KMS-11 (cell line): ENCODE measurements at regions not wholly inside any gene's neighbourhood (a gene's known extent, or its start where the extent isn't known, plus 50 kb on each side); places are given as distances from the start of the nearest gene placed in this dataset.
"Not testable (repeated sequence)": the region's sequence is repeated elsewhere in the genome, so short reads cannot be mapped to it uniquely, and the experiment has no call there.

Experiments used
- H2AFZ ChIP-seq: fragments of 200-600 bp; sonication (generic); 2 replicates; pipeline ENCODE4 v1.6.1; 2016; ENCODE audit warnings: antibody characterized with exemption, mixed run types, low read depth
- H3K27ac ChIP-seq: fragments of 200-600 bp; sonication (generic); 2 replicates; pipeline ENCODE4 v1.6.1; 2016; ENCODE audit warnings: mild to moderate bottlenecking, mixed run types
- H3K27me3 ChIP-seq: fragments of 200-600 bp; sonication (generic); 2 replicates; pipeline ENCODE4 v1.6.1; 2017; ENCODE audit warnings: mild to moderate bottlenecking, low read depth, mixed run types, moderate library complexity; ENCODE audit not compliant: insufficient read depth
- H3K36me3 ChIP-seq: fragments of 200-600 bp; sonication (generic); 2 replicates; pipeline ENCODE4 v1.6.1; 2017; ENCODE audit warnings: mild to moderate bottlenecking, mixed run types; ENCODE audit not compliant: insufficient read depth
- H3K4me1 ChIP-seq: fragments of 200-600 bp; sonication (generic); 2 replicates; pipeline ENCODE4 v1.6.1; 2016; ENCODE audit warnings: mild to moderate bottlenecking, low read depth, mixed run types; ENCODE audit not compliant: poor library complexity, severe bottlenecking
- H3K4me2 ChIP-seq: fragments of 200-600 bp; sonication (generic); 2 replicates; pipeline ENCODE4 v1.7.0; 2016; ENCODE audit warnings: mild to moderate bottlenecking, mixed run types
- H3K4me3 ChIP-seq: fragments of 200-600 bp; sonication (generic); IDR thresholded peaks from 2 replicates; pipeline ENCODE4 v1.6.1; 2017; ENCODE audit warnings: low read depth, low read length, mixed read lengths; ENCODE audit not compliant: insufficient read depth
- H3K79me2 ChIP-seq: fragments of 200-600 bp; sonication (generic); 2 replicates; pipeline ENCODE4 v1.6.1; 2016; ENCODE audit warnings: low read depth, mixed run types; ENCODE audit not compliant: insufficient read depth
- H3K9ac ChIP-seq: fragments of 200-600 bp; sonication (generic); 2 replicates; pipeline ENCODE4 v1.6.1; 2016; ENCODE audit warnings: mild to moderate bottlenecking, mixed run types
- H4K20me1 ChIP-seq: fragments of 200-600 bp; sonication (generic); 2 replicates; pipeline ENCODE4 v1.6.1; 2016; ENCODE audit warnings: mild to moderate bottlenecking, mixed run types; ENCODE audit not compliant: insufficient read depth
- TF ChIP-seq, protein P1 (sequence below): fragments of 200-600 bp; sonication (generic); conservative IDR thresholded peaks from 2 replicates; pipeline ENCODE4 v1.6.1; 2017; ENCODE audit warnings: low read depth, mild to moderate bottlenecking, antibody characterized with exemption, low read length, moderate library complexity, mixed read lengths

DNA sequence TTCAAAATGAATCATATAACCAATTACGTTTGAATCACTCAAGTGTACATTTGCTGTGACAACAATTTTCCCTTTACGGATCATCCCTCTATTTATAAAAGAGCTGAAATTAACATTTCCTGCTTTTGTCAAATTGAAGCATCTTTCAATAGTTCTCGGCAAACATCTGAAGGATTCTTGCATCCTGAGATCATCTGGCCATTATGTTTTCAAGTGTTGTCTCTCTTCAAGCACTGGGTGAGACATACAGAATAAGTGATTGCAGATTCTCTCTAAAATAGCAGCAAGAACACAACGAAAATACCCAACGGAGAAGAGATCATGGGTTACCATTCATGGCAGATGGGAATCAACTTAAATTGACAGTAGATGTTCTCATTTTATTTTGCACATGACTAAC lies 283.4 kb upstream of the GRAMD2B start:
- no peak overlapping the region for H3K4me2 ChIP-seq
- H3K27ac ChIP-seq: no peak overlapping the region
- H3K9ac ChIP-seq: no peak overlapping the region
- H3K4me3 ChIP-seq: no peak overlapping the region
- H3K4me1 ChIP-seq: peaks cover 18% of the 10 kb centered on the region
- no peaks in the 10 kb centered on the region for H4K20me1 ChIP-seq
- TF ChIP-seq, protein P1, sequence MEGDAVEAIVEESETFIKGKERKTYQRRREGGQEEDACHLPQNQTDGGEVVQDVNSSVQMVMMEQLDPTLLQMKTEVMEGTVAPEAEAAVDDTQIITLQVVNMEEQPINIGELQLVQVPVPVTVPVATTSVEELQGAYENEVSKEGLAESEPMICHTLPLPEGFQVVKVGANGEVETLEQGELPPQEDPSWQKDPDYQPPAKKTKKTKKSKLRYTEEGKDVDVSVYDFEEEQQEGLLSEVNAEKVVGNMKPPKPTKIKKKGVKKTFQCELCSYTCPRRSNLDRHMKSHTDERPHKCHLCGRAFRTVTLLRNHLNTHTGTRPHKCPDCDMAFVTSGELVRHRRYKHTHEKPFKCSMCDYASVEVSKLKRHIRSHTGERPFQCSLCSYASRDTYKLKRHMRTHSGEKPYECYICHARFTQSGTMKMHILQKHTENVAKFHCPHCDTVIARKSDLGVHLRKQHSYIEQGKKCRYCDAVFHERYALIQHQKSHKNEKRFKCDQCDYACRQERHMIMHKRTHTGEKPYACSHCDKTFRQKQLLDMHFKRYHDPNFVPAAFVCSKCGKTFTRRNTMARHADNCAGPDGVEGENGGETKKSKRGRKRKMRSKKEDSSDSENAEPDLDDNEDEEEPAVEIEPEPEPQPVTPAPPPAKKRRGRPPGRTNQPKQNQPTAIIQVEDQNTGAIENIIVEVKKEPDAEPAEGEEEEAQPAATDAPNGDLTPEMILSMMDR: no peak
- H3K36me3 ChIP-seq: no peaks in the 10 kb centered on the region
- H3K79me2 ChIP-seq: no peaks in the 10 kb centered on the region
- H3K27me3 ChIP-seq: no peaks in the 10 kb centered on the region
- H2AFZ ChIP-seq: no peak overlapping the region

- no peak overlapping the region for H3K4me3 ChIP-seq
- peak overlapping the region; percentile 40 for H3K4me2 ChIP-seq
- peaks cover 18% of the 10 kb centered on the region for H3K4me1 ChIP-seq
- no peaks in the 10 kb centered on the region for H4K20me1 ChIP-seq
- H3K79me2 ChIP-seq: no peaks in the 10 kb centered on the region
- H3K27me3 ChIP-seq: no peaks in the 10 kb centered on the region
- H2AFZ ChIP-seq: no peak overlapping the region
- TF ChIP-seq, protein P1: no peak
- H3K36me3 ChIP-seq: no peaks in the 10 kb centered on the region
- peak overlapping the region; percentile 23; the same call in 1 of the 2 replicates for H3K27ac ChIP-seq
- H3K9ac ChIP-seq: no peak overlapping the region
Observed at GRCh38 chr5:126143622-126144021, 279.6 kb upstream of the GRAMD2B start.

- not testable (repeated sequence) for H2AFZ ChIP-seq, H3K4me3 ChIP-seq, H4K20me1 ChIP-seq, H3K36me3 ChIP-seq, H3K9ac ChIP-seq, H3K79me2 ChIP-seq, H3K27me3 ChIP-seq, H3K4me2 ChIP-seq, H3K4me1 ChIP-seq, H3K27ac ChIP-seq
Observed at GRCh38 chr5:126150319-126150718, 272.9 kb upstream of the GRAMD2B start.

DNA sequence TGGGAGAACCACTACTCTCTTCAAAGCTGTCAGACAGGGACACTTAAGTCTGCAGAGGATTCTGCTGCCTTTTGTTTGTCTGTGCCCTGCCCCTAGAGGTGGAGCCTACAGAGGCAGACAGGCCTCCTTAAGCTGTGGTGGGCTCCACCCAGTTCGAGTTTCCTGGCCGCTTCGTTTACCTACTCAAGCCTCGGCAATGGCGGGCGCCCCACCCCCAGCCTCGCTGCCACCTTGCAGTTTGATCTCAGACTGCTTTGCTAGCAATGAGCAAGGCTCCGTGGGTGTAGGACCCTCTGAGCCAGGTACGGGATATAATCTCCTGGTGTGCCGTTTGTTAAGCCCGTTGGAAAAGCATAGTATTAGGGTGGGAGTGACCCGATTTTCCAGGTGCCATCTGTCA lies 267.9 kb upstream of the GRAMD2B start:
- not testable (repeated sequence) for H2AFZ ChIP-seq, H3K9ac ChIP-seq, H3K4me1 ChIP-seq, H3K4me3 ChIP-seq, H3K27me3 ChIP-seq, H4K20me1 ChIP-seq, H3K36me3 ChIP-seq, H3K27ac ChIP-seq, H3K4me2 ChIP-seq, H3K79me2 ChIP-seq

GRCh38 chr5:126166368-126166767 lies 256.8 kb upstream of the GRAMD2B start:
- Histone ChIP-seq H3K36me3 (no peaks in the 10 kb centered on the region), H3K27ac (no peak overlapping the region), H3K4me3 (no peak overlapping the region), H2AFZ (no peak overlapping the region), H3K4me1 (no peaks in the 10 kb centered on the region), H3K4me2 (no peak overlapping the region), H3K9ac (no peak overlapping the region), H3K27me3 (no peaks in the 10 kb centered on the region), H4K20me1 (no peaks in the 10 kb centered on the region), H3K79me2 (no peaks in the 10 kb centered on the region)
- TF ChIP-seq, protein P1: no peak
